CMK (cell line): ENCODE measurements at regions not wholly inside any gene's neighbourhood (a gene's known extent, or its start where the extent isn't known, plus 50 kb on each side); places are given as distances from the start of the nearest gene placed in this dataset.

ENCODE experiments used
- DNase-seq: peaks from one replicate; pipeline ENCODE4 v3.0.0-alpha.2; 2010; ENCODE audit warnings: low read depth

- no peak for DNase-seq
Measured at GRCh38 chr9:107644733-107645463, 155.3 kb upstream of the KLF4 start.

GRCh38 chr9:107639426-107639825, 149.9 kb upstream of the KLF4 start:
- DNase-seq: no peak

GRCh38 chr9:107638521-107639310, 149.1 kb upstream of the KLF4 start:
- DNase-seq: no peak

GRCh38 chr9:107637421-107638420, 148.2 kb upstream of the KLF4 start:
- no peak for DNase-seq

- no peak for DNase-seq
Measured at GRCh38 chr9:107636571-107637381, 147.2 kb upstream of the KLF4 start.

GRCh38 chr9:107635803-107636174, 146.2 kb upstream of the KLF4 start:
- DNase-seq: peak; percentile 21

GRCh38 chr9:107635101-107635802, 145.7 kb upstream of the KLF4 start:
- no peak for DNase-seq

GRCh38 chr9:107633406-107633805, 143.8 kb upstream of the KLF4 start:
- no peak for DNase-seq

GRCh38 chr9:107632661-107633060, 143.1 kb upstream of the KLF4 start:
- DNase-seq: no peak

- DNase-seq: no peak
Measured at GRCh38 chr9:107632216-107632615, 142.6 kb upstream of the KLF4 start.

GRCh38 chr9:107631788-107632187, 142.2 kb upstream of the KLF4 start:
- DNase-seq: no peak

- no peak for DNase-seq
Measured at GRCh38 chr9:107630156-107630555, 140.6 kb upstream of the KLF4 start.

- DNase-seq: no peak
Measured at GRCh38 chr9:107628444-107628843, 138.9 kb upstream of the KLF4 start.

GRCh38 chr9:107627781-107628180, 138.2 kb upstream of the KLF4 start:
- no peak for DNase-seq

GRCh38 chr9:107626118-107626517, 136.5 kb upstream of the KLF4 start:
- DNase-seq: no peak

- no peak for DNase-seq
Measured at GRCh38 chr9:107625383-107625984, 135.9 kb upstream of the KLF4 start.

GRCh38 chr9:107624234-107624948, 134.8 kb upstream of the KLF4 start:
- DNase-seq: no peak

GRCh38 chr9:107621436-107621835, 131.9 kb upstream of the KLF4 start:
- no peak for DNase-seq

- DNase-seq: no peak
Measured at GRCh38 chr9:107620801-107621200, 131.2 kb upstream of the KLF4 start.

GRCh38 chr9:107620236-107620635, 130.7 kb upstream of the KLF4 start:
- DNase-seq: no peak
